ENCODE measurements at regions not wholly inside any gene's neighbourhood (a gene's known extent, or its start where the extent isn't known, plus 50 kb on each side); places are given as distances from the start of the nearest gene placed in this dataset.

GRCh38 chr7:96933067-96933645, 72.2 kb upstream of the DLX6 start:
- H3K4me3 ChIP-seq (ENCODE audit: low read depth, low read length): no peak overlapping the region
- no peak for TF ChIP-seq CTCF (IDR thresholded peaks at IDR 0.05; ENCODE audit: control insufficient read depth, extremely low read depth, insufficient read depth)
- DNase-seq (ENCODE audit: low read depth): no peak

- no peak for DNase-seq (ENCODE audit: low read depth)
- TF ChIP-seq CTCF (IDR thresholded peaks at IDR 0.05; ENCODE audit: control insufficient read depth, extremely low read depth, insufficient read depth): no peak
- no peak overlapping the region for H3K4me3 ChIP-seq (ENCODE audit: low read depth, low read length)
Observed at GRCh38 chr7:96936621-96937020, 68.7 kb upstream of the DLX6 start.

GRCh38 chr7:96942112-96942511, 63.2 kb upstream of the DLX6 start:
- no peak for TF ChIP-seq CTCF (IDR thresholded peaks at IDR 0.05; ENCODE audit: control insufficient read depth, extremely low read depth, insufficient read depth)
- H3K4me3 ChIP-seq (ENCODE audit: low read depth, low read length): no peak overlapping the region
- no peak for DNase-seq (ENCODE audit: low read depth)

- peak; percentile 91 for DNase-seq (ENCODE audit: low read depth)
- TF ChIP-seq CTCF (IDR thresholded peaks at IDR 0.05; ENCODE audit: control insufficient read depth, extremely low read depth, insufficient read depth): 0 out of 2 replicates have a peak, but pooled peaks have one; percentile 12
- no peak overlapping the region for H3K4me3 ChIP-seq (ENCODE audit: low read depth, low read length)
Observed at GRCh38 chr7:96949766-96950165, 55.6 kb upstream of the DLX6 start.

- H3K4me3 ChIP-seq (ENCODE audit: low read depth, low read length): no peak overlapping the region
- TF ChIP-seq CTCF (IDR thresholded peaks at IDR 0.05; ENCODE audit: control insufficient read depth, extremely low read depth, insufficient read depth): no peak
- DNase-seq (ENCODE audit: low read depth): no peak
Observed at GRCh38 chr7:96952974-96953391, 52.4 kb upstream of the DLX6 start.

- no peak for TF ChIP-seq CTCF (IDR thresholded peaks at IDR 0.05; ENCODE audit: control insufficient read depth, extremely low read depth, insufficient read depth)
- no peak for DNase-seq (ENCODE audit: low read depth)
- H3K4me3 ChIP-seq (ENCODE audit: low read depth, low read length): no peak overlapping the region
Observed at GRCh38 chr7:96953676-96954513, 51.5 kb upstream of the DLX6 start.

Measured in LNCaP clone FGC (cell line).